H9 (cell line): ENCODE measurements at regions not wholly inside any gene's neighbourhood (a gene's known extent, or its start where the extent isn't known, plus 50 kb on each side); places are given as distances from the start of the nearest gene placed in this dataset.

Experiments used
- DNase-seq: peaks from one replicate; pipeline ENCODE4 v3.0.0-alpha.2; 2017
- H2AFZ ChIP-seq: one replicate; pipeline ENCODE4 v1.6.1; 2013; ENCODE audit warnings: mild to moderate bottlenecking, low read length, control low read depth, moderate library complexity
- H2AK5ac ChIP-seq: 2 replicates; pipeline ENCODE4 v1.6.1; 2013; ENCODE audit warnings: low read length, control low read depth, mixed read lengths; ENCODE audit not compliant: insufficient read length
- H2BK120ac ChIP-seq: one replicate; pipeline ENCODE4 v1.6.1; 2013; ENCODE audit warnings: low read depth, mild to moderate bottlenecking, low read length, control low read depth, inconsistent platforms; ENCODE audit not compliant: poor library complexity, severe bottlenecking
- H2BK12ac ChIP-seq: 2 replicates; pipeline ENCODE4 v1.6.1; 2013; ENCODE audit warnings: low read length, control low read depth, mixed read lengths, low read depth; ENCODE audit not compliant: insufficient read length
- H2BK15ac ChIP-seq: 2 replicates; pipeline ENCODE4 v1.6.1; 2013; ENCODE audit warnings: low read depth, low read length, control low read depth
- H2BK20ac ChIP-seq: one replicate; pipeline ENCODE4 v1.6.1; 2013; ENCODE audit warnings: low read depth, mild to moderate bottlenecking, low read length, control low read depth, inconsistent platforms; ENCODE audit not compliant: poor library complexity, severe bottlenecking
- H2BK5ac ChIP-seq: 2 replicates; pipeline ENCODE4 v1.6.1; 2013; ENCODE audit warnings: low read length, control low read depth, mixed read lengths; ENCODE audit not compliant: insufficient read length
- H3K14ac ChIP-seq: 2 replicates; pipeline ENCODE4 v1.6.1; 2013; ENCODE audit warnings: low read length, control low read depth; ENCODE audit not compliant: insufficient read depth
- H3K18ac ChIP-seq: 2 replicates; pipeline ENCODE4 v1.6.1; 2013; ENCODE audit warnings: low read depth, mild to moderate bottlenecking, mixed read lengths, low read length, control low read depth; ENCODE audit not compliant: insufficient read length
- H3K23ac ChIP-seq: 2 replicates; pipeline ENCODE4 v1.6.1; 2013; ENCODE audit warnings: low read length, control low read depth, mixed read lengths, low read depth; ENCODE audit not compliant: insufficient read length
- H3K23me2 ChIP-seq: 2 replicates; pipeline ENCODE4 v1.6.1; 2013; ENCODE audit warnings: low read depth, mild to moderate bottlenecking, mixed read lengths, low read length, control low read depth; ENCODE audit not compliant: insufficient read length, poor library complexity, severe bottlenecking
- H3K27ac ChIP-seq: 2 replicates; pipeline ENCODE4 v1.5.1; 2013; ENCODE audit warnings: low read length, control low read depth, mixed read lengths, low read depth; ENCODE audit not compliant: insufficient read length
- H3K27me3 ChIP-seq: 2 replicates; pipeline ENCODE4 v1.6.1; 2013; ENCODE audit warnings: low read length, control low read depth, inconsistent platforms; ENCODE audit not compliant: insufficient read depth
- H3K4ac ChIP-seq: 2 replicates; pipeline ENCODE4 v1.6.1; 2013; ENCODE audit warnings: low read depth, mild to moderate bottlenecking, control low read depth, inconsistent platforms, low read length, moderate library complexity
- H3K4me1 ChIP-seq: 2 replicates; pipeline ENCODE4 v1.6.1; 2013; ENCODE audit warnings: low read length, control low read depth, inconsistent platforms; ENCODE audit not compliant: insufficient read depth
- H3K4me2 ChIP-seq: 2 replicates; pipeline ENCODE4 v1.6.1; 2013; ENCODE audit warnings: low read length, control low read depth, mixed read lengths; ENCODE audit not compliant: insufficient read length, insufficient read depth
- H3K56ac ChIP-seq: 2 replicates; pipeline ENCODE4 v1.6.1; 2013; ENCODE audit warnings: low read depth, mild to moderate bottlenecking, mixed read lengths, low read length, control low read depth; ENCODE audit not compliant: insufficient read length
- H3K79me1 ChIP-seq: 2 replicates; pipeline ENCODE4 v1.6.1; 2013; ENCODE audit warnings: low read depth, mild to moderate bottlenecking, moderate library complexity, low read length, control low read depth, inconsistent platforms; ENCODE audit not compliant: insufficient read depth, poor library complexity, severe bottlenecking
- H3K79me2 ChIP-seq: 2 replicates; pipeline ENCODE4 v1.6.1; 2013; ENCODE audit warnings: low read length, control low read depth, inconsistent platforms; ENCODE audit not compliant: insufficient read depth
- H3K9ac ChIP-seq: 2 replicates; pipeline ENCODE4 v1.6.1; 2013; ENCODE audit warnings: low read length, control low read depth, mixed read lengths; ENCODE audit not compliant: insufficient read length; ENCODE audit errors: extremely low read depth
- H3K9me3 ChIP-seq: one replicate; pipeline ENCODE4 v1.6.1; 2013; ENCODE audit warnings: low read depth, low read length, inconsistent platforms; ENCODE audit not compliant: control insufficient read depth
- H3T11ph ChIP-seq: one replicate; pipeline ENCODE4 v1.6.1; 2013; ENCODE audit warnings: mild to moderate bottlenecking, low read length, control low read depth, inconsistent platforms
- H4K20me1 ChIP-seq: one replicate; pipeline ENCODE4 v1.6.1; 2013; ENCODE audit not compliant: control insufficient read depth, insufficient read length, insufficient read depth
- H4K5ac ChIP-seq: 2 replicates; pipeline ENCODE4 v1.6.1; 2013; ENCODE audit warnings: low read depth, mild to moderate bottlenecking, mixed read lengths, low read length, control low read depth; ENCODE audit not compliant: insufficient read length
- H4K8ac ChIP-seq: replicated peaks from 2 replicates; pipeline ENCODE4 v1.6.1; 2013; ENCODE audit warnings: low read length, control low read depth, mixed read lengths, low read depth; ENCODE audit not compliant: insufficient read length
- H4K91ac ChIP-seq: 2 replicates; pipeline ENCODE4 v1.6.1; 2013; ENCODE audit warnings: low read depth, mild to moderate bottlenecking, moderate library complexity, mixed read lengths, low read length, control low read depth; ENCODE audit not compliant: insufficient read length
- H3K27ac Mint-ChIP-seq, 3 experiments: 2 replicates in 2 of 3; 3 replicates in 1 of 3; pipeline ENCODE4 v1.8.0; 2020 to 2021; ENCODE audit warnings: mixed read lengths in 3 of 3, mild to moderate bottlenecking in 1 of 3, moderate library complexity in 1 of 3
- H3K27me3 Mint-ChIP-seq: 2 replicates; pipeline ENCODE4 v1.8.0; 2021; ENCODE audit warnings: low read depth, mild to moderate bottlenecking, moderate library complexity, mixed read lengths
- H3K36me3 Mint-ChIP-seq, 3 experiments: 2 replicates in 2 of 3; 3 replicates in 1 of 3; pipeline ENCODE4 v1.8.0; 2020 to 2021; ENCODE audit warnings: low read depth in 3 of 3, mixed read lengths in 3 of 3; ENCODE audit not compliant: insufficient read depth in 1 of 3
- H3K4me1 Mint-ChIP-seq, 2 experiments: 2 replicates each; pipeline ENCODE4 v1.8.0; 2020; ENCODE audit warnings: mixed read lengths in 2 of 2
- H3K4me3 Mint-ChIP-seq, 2 experiments: 2 replicates in 1 of 2; 3 replicates in 1 of 2; pipeline ENCODE4 v1.8.0; 2020 to 2021; ENCODE audit warnings: mild to moderate bottlenecking in 2 of 2, mixed read lengths in 2 of 2, moderate library complexity in 1 of 2
- H3K9me3 Mint-ChIP-seq, 2 experiments: 2 replicates in 1 of 2; 3 replicates in 1 of 2; pipeline ENCODE4 v1.8.0; 2020; ENCODE audit warnings: mild to moderate bottlenecking in 2 of 2, mixed read lengths in 2 of 2, moderate library complexity in 1 of 2
- CTCF ChIP-seq: fragments of 200-600 bp; sonication (generic); conservative IDR thresholded peaks from 3 replicates; pipeline ENCODE4 v1.8.0; 2021; ENCODE audit warnings: antibody characterized with exemption, mild to moderate bottlenecking
- WGBS: extraction: QIAGEN DNeasy Blood & Tissue Kit; methylation state at CpG from one replicate; pipeline ENCODE4 v1.1.7; 2013; ENCODE audit warnings: missing lambda C conversion rate, low lambda C conversion rate, mixed read lengths; ENCODE audit not compliant: insufficient read length; ENCODE audit errors: extremely low coverage; 5-methylcytosine and 5-hydroxymethylcytosine counted together

DNA sequence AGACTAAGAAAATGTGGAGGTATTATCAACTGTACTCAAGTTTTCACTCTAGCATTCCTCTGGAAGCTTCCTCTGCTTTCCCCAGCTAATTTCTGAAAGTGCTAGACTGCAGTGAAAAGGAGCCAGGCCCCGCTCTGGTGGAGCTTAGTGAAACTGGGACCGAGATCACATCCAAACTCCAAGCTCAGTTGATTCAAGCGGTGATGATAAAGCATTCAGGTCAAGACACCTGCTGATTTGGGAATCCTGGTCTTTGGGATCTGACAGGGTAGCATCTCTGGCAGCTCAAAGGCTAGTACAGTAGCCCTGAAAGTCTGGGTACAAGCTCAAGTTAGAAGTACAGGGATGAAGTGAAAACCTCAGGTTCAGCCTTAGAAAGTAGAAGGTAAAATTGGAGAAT, 120.2 kb upstream of the CRIM1 start:
- H3K4me3 Mint-ChIP-seq: no peak overlapping the region
- H3K27ac Mint-ChIP-seq: no peak overlapping the region

More for the DNA sequence above, 120.2 kb upstream of the CRIM1 start:
- Histone ChIP-seq H2BK5ac (no peak overlapping the region), H3K14ac (no peak overlapping the region), H3K18ac (no peak overlapping the region), H3K79me1 (no peaks in the 10 kb centered on the region), H3K79me2 (no peaks in the 10 kb centered on the region), H2AFZ (no peak overlapping the region), H4K20me1 (no peaks in the 10 kb centered on the region), H3K56ac (no peak overlapping the region), H3T11ph (no peak overlapping the region), H4K8ac (no peak overlapping the region), H2BK15ac (no peak overlapping the region), H2BK12ac (no peak overlapping the region), H3K4me2 (no peak overlapping the region), H3K27me3 (no peaks in the 10 kb centered on the region), H3K23ac (no peak overlapping the region), H2BK120ac (no peak overlapping the region), H2BK20ac (no peak overlapping the region), H4K5ac (no peak overlapping the region), H3K23me2 (no peaks in the 10 kb centered on the region), H3K4ac (no peak overlapping the region), H3K27ac (no peak overlapping the region), H3K4me1 (no peaks in the 10 kb centered on the region), H3K9ac (no peak overlapping the region), H3K9me3 (no peaks in the 10 kb centered on the region), H4K91ac (no peak overlapping the region), H2AK5ac (no peak overlapping the region)
- Mint-ChIP-seq H3K4me1 (peaks cover 4 to 6% of the 10 kb centered on the region in 2 experiments; a peak in 3 of 4 replicates), H3K27me3 (no peaks in the 10 kb centered on the region; the same call in 1 of the 2 replicates), H3K36me3 (no peaks in the 10 kb centered on the region), H3K9me3 (no peaks in the 10 kb centered on the region; a peak in 1 of 5 replicates)
- WGBS: no CpG with 5 or more reads among the region's 3 CpGs
- no peak for DNase-seq
- TF ChIP-seq CTCF: no peak
